HG02981 (cell line): ENCODE measurements at regions not wholly inside any gene's neighbourhood (a gene's known extent, or its start where the extent isn't known, plus 50 kb on each side); places are given as distances from the start of the nearest gene placed in this dataset.

Experiments used
- ATAC-seq: cut with Tn5 transposase; IDR thresholded peaks from one replicate; pipeline ENCODE4 v1.9.1; 2021; ENCODE audit warnings: mild to moderate bottlenecking, moderate library complexity; ENCODE audit not compliant: unreplicated experiment

- ATAC-seq = no peak
These were observed 93.3 kb upstream of the SPRED2 start for GRCh38 chr2:65525616-65526231.

DNA sequence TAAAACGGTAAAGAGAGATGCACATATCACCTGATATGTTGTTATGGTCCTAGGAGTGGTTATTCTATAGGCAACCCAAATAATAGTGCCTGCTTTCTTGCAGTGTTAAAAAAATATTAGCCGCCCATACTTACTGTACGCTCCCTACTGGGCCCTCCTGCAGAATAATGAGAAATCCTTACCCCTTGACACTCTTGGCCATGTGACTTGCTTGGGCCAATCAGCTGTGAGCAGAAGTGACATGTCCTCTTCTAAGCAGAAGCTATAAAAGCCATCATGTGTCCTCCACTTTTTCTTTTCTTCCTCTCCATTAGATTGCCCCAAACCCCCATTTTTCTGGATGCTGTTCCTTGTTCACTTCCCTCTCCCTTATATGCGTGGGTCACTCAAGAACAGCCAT is 90.5 kb upstream of the SPRED2 start:
- ATAC-seq = no peak

DNA sequence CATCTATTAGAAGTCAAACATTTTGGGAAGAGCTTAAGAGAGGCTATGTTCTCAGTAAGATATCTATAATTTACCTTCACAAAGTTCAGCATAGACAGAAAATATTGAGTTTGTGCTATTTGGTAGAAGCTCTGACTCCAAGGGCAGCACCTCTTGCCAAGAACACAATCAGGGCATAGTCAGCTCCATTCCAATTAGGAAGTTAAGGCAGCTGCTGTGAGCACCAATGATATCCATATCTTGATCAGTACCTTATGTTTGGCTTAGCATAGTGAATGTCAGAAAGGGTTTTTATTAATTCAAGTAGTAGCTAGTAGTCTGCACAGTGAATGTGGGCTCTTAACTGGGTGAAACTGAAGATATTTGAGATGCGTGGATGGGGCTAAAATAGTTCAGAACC is 86.4 kb upstream of the SPRED2 start:
- ATAC-seq = no peak

DNA sequence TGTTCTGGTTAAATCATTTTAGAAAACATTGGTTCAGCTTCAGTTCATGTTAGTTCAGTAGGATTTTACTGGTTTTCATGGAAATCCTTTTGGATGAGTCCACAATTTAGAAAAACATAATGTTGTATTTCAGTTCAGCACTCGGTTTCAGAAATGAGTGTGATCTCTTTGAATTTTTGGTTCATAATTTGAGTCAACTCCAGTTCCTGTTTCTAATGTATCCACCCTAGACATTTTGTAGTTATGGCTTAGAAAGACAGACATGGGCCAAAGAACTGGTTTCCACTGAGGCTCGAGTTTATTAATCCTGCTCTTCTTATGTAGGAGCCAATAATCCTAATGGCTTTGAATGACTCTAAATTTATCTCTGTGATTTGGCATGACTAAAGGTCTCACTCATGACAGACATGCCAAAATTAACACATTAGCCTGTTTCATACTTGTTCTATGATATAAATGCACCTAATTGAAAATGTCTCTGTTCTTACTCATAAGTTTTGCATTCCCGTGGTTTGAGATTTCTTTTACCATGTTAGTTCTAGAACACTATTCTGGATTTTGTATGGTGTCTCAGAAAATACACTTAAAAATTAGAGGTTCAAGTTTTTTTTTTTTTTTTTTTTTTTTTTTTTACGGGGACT is 82.3 kb upstream of the SPRED2 start:
- no peak for ATAC-seq

- ATAC-seq = no peak
These were observed 80.4 kb upstream of the SPRED2 start for GRCh38 chr2:65512783-65513182.

DNA sequence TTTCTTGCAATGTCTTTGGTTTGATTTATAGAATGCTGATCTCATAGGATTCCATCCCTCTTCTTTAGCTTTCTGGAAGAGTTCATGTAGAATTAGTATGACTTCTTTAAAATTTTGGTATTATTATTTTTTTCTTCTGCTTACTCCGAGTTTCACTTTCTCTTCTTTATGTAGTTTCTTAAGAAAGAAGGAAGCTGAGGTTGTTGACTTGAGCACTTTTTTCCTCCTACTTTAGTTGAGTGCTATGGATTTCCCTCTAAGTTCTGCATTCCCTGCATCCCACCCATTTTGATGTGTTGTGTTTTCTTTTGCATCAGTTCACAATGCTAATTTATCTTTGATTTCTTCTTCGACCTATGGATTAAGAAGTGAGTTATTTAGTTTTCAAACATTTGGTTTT is 78.9 kb upstream of the SPRED2 start:
- ATAC-seq = no peak

DNA sequence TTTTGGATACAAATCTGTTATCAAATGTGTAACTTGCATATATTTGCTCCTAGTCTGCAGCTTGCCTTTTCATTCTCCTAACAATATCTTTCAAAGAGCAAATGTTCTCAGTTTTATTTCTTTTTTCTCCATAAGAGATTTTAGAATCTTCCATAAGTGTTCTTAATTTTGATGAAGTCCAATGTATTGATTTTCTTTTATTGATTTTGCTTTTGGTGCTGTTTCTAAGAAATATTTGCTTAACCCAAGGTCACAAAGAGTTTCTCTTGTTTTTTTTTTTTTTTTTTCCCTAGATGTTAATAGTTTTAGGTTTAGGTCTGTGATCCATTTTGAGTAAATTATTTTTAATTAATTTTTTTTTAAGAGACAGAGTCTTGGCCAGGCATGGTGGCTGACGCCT is 75.8 kb upstream of the SPRED2 start:
- no peak for ATAC-seq

- ATAC-seq = no peak
These were observed 75.0 kb upstream of the SPRED2 start for GRCh38 chr2:65507102-65508069.

GRCh38 chr2:65504814-65505697 is 72.7 kb upstream of the SPRED2 start:
- no peak for ATAC-seq

DNA sequence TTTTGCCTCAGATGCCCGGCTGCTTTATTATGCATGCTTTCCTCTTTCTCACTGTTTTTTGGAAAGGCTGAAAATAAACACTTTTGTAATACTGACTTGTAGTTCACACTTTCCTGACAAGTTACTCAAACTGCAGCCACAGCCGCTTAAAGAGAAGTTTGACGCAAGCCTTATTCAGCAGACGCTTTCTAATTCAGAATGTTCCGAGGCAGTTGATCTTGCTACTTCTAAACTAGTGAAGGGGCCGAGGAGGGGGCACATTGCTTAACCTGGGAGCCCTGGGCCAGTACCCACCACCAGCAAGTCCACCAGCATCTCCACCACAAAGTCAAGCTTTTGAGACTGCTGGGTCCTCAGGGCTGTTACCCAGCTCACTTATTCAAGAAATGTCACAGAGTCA is 71.8 kb upstream of the SPRED2 start:
- ATAC-seq = no peak

- ATAC-seq = no peak
These were observed 71.3 kb upstream of the SPRED2 start for GRCh38 chr2:65503746-65504145.

DNA sequence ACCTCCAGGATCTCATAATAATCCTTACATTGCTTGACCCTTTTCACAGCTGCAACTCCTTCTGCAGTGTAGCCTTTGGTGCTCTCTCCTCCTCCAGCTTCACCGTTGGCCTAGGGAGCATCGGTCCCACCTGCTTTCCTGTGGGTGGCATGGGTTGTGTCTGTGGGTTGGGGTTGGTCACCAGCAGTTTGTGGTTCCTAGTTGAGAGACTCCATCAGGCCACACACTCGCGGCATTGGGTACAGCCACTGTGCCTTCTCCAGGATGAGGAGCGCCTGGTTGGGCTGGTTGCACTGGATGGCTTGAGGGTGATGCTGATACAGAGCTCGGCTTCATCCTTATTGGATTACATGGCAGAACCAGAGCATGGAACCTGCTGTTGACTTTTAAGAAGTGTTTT is 69.4 kb upstream of the SPRED2 start:
- no peak for ATAC-seq

GRCh38 chr2:65501074-65501473 is 68.7 kb upstream of the SPRED2 start:
- no peak for ATAC-seq

GRCh38 chr2:65500310-65501040 is 68.1 kb upstream of the SPRED2 start:
- ATAC-seq = no peak

DNA sequence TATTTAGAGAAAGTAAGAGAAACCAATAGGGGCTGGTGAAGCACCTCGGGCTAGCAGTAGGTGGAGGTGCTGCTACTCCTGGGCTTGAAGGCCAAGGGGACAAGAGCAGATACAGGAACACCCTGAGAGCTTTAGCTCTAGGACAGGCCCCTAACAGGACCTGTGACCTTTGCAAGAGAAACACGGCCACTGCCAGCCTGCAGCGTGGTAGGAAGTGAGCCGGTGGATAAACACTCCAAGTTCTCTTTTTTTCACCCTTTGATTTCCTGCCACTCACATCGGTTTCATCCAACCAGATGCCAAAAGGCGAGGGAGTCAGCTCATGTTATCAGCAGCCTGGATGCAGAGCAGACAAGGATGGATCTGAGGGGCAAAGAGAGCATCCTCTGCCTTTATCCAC is 66.8 kb upstream of the SPRED2 start:
- ATAC-seq = no peak

DNA sequence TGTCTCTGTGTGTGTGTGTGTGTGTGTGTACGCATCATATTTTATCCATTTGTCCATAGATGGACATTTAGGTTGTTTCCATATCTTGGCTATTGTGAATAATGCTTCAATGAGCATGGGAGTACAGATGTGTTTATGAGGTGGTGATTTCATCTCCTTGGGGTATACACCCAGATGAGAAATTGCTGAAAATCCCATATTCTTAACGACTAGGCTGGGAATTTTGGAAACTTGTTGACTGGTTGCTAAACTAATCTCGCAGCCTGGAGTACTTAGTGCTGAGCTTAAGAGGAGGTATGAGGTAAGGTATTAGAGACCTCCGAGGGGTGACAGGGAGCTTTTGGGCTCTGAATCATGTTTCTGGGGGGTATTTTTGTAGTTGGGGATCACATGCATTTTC is 66.0 kb upstream of the SPRED2 start:
- ATAC-seq = no peak

GRCh38 chr2:65495251-65495877 is 63.0 kb upstream of the SPRED2 start:
- no peak for ATAC-seq

GRCh38 chr2:65494078-65494477 is 61.7 kb upstream of the SPRED2 start:
- no peak for ATAC-seq

GRCh38 chr2:65491381-65491905 is 59.0 kb upstream of the SPRED2 start:
- ATAC-seq = no peak

GRCh38 chr2:65490222-65490621 is 57.8 kb upstream of the SPRED2 start:
- no peak for ATAC-seq
